HG02759 (cell line): ENCODE measurements at regions not wholly inside any gene's neighbourhood (a gene's known extent, or its start where the extent isn't known, plus 50 kb on each side); places are given as distances from the start of the nearest gene placed in this dataset.

Experiments
- ATAC-seq: cut with Tn5 transposase; IDR thresholded peaks from one replicate; pipeline ENCODE4 v1.9.1; 2021; ENCODE audit warnings: mild to moderate bottlenecking, moderate library complexity; ENCODE audit not compliant: unreplicated experiment

DNA sequence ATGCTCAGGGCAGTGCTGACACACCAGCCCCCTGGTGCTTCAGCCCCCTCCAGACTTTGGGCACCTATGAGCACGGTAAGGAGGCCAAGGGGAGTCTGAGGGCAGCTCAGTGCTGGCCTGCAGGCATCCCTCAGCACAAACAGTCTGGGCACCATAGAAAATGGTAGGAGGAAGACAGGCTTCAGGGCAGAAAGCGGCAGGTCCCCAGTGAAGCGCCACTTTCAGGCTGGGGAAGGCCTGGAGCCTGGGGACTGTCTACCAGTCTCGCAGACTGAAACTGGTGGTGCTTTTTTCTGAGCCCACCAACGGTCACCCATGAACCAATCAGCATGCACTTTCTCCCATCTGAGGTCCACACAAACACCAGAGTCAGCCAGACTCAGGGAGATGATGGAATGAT, 1074.7 kb downstream of the PCDH18 start:
- ATAC-seq, result no peak

DNA sequence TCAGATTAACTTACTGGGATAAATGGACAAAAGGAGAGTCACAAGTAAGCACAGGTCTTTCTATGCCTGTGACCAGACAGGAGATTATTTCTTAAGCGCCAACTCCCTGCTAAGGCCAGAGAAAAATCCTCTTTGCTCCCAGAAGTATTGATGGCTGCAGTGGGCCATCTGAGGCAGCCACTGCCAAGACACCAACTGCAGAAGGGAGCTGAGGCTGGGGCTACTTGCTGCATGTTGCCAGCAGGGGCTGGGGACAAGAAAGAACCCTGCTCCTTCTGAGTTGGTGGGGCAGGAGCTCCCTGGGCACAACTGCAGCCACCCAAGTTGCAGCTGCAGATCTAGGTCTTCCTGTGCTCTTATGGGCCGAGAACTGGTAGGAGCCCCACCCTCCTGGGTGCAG, 1075.3 kb downstream of the PCDH18 start:
- no peak for ATAC-seq

DNA sequence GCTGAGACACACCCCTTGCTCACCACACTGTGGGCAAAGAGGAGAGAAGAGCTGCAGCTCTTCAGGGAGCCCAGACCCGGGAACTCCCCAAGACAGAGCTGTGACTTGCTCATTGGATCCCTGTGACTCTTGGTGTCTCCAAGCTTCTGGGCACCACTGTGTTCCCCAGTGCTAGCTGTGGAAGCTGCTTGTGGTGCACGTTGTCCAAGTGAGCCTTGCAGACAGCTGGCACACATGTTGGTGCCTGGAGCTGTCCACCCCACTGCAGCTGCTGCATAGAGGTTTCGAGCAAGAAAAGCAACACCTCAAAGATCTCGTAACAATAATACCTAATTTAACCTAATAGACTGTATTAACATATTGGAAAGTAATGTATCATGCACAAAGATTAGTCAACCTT, 1089.3 kb downstream of the PCDH18 start:
- ATAC-seq, result no peak

DNA sequence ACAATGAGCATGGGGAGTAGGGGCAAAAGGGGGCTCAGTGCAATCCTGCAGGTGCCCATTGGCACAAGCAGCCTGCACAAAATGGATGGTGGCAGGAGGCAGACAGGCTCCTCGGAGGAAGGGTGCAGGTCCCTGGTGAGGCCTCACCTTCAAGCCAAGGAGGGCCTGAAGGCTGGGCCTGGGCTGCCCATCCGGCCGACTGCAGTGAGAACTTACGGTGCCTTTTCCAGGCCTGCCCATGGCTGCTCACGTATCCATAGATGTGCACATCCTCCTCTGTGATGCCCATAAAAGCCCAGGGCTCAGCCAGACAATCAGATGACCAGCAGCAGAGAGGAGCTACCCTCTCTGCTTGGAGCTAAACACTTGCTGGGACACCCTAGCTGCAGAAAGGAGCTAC, 1089.8 kb downstream of the PCDH18 start:
- ATAC-seq, result no peak

DNA sequence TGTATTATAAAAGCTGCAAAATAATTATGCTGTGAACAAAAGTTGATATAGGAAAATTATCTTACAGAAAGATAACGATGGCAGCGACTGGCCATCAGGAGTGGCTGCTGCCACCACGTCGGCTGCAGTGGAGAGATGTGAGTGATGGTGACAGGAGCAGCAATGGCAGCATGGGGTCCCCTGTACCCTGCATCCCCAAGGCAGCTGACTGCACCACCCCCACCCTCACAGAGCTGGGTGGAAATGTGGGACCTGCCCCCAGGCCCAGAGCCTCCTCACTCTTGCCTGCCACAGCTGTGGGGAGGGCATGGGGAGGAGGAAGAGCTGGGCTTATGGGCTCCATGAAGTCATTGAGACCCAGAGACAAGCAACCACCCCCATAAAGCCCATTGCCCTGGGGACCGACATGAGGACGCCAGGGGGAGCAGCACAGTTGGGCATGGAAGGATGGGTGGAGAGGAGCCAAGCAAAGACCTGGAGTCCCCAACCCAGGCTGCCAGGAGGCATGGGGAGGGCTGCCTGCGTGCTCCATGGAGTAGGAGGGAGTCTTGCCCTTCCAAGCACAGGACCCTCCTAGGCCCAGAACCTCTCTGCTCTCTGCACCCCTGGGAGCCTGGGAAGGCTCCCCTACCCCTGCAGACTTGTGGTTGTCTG, 1090.5 kb downstream of the PCDH18 start:
- ATAC-seq, result no peak

DNA sequence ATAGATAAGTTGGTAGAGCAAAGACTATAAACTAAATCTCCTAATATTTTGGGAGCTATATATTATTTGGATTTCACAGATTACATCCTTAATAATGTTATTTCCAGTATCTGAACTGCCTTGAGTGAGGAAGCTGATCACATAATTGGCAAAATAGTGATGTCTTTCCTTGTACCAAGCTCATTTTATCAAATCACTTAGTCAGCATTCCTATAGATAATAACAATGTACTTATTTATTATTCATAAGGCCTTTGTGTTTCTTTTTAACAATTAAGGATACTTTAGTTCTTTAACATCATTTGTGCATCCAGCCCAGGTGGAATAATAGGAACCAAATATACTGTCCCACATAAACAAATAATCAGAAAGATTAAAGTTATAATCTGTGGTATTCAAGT, 1093.6 kb downstream of the PCDH18 start:
- no peak for ATAC-seq

DNA sequence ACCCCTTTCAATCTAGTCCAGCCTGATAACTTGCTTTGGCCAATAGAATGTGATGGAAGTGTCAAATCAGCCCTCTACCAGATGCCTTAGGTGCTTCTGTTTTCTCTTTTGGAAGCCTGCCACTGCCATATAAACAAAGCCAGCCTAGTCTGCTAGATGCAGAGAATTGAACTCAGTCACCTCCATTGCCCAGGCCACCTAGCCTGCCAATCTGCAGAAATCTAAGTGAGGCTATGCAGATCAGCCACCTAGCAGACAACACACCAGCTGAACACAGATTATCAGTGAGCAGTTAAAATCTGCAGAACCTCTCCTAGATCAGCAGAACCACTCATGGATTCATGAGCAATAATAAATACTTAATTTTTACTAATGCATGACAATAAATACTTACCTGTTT, 1108.2 kb downstream of the PCDH18 start:
- ATAC-seq, result no peak

DNA sequence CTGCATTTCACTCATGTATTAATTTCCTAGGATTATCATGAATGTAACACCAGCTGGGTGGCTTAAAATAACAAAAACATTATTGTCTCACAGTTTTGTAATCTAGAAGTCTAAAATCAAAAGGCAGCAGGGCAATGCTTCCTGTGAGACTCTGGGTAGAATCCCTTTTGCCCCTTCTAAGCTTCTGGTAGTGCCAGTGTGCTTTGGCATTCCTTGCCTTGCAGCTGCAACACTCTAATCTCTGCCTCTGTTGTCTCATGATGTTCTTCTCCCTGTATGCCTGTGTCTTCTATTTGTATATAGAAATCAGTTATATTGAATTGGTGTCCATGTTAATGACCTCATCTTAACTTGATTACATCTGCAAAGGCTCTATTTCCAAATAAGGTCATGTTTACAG, 1117.3 kb downstream of the PCDH18 start:
- no peak for ATAC-seq

DNA sequence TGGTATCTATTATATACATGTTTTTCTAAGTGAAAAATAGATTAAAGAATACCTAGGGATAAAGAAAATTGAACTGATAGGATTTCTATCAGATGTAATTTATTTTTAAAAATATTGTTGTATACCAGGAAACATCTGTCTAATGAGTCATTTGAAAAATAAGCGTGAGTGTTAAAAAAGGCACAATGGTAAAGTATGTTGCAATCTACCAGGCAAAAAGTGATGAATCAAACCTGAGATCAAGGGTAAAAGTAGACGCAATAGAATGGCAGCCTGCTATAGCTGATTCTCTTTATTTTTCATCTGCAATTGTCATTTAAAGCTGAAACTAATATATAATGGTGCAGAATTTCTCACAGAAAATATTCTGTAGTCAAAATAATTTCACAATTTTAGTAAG, 1119.6 kb downstream of the PCDH18 start:
- no peak for ATAC-seq

DNA sequence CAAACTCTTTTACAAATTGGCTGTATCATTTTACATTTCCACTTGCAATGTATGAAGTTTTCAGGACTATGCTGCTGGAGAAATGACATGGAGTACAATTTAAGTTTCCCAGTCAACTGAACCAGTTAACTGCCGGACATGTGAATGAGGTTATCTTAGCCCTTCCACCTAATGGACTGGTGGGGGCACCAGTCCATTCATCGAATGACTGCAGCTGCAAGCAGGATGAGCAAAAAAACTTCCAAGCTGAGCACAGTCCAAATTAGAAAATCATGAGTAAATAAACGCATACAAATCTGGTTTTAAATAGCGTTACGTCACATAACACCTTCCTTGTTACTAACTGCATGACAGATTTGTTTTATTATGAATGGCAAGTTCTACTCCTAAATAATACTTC, 1131.5 kb downstream of the PCDH18 start:
- ATAC-seq, result no peak

DNA sequence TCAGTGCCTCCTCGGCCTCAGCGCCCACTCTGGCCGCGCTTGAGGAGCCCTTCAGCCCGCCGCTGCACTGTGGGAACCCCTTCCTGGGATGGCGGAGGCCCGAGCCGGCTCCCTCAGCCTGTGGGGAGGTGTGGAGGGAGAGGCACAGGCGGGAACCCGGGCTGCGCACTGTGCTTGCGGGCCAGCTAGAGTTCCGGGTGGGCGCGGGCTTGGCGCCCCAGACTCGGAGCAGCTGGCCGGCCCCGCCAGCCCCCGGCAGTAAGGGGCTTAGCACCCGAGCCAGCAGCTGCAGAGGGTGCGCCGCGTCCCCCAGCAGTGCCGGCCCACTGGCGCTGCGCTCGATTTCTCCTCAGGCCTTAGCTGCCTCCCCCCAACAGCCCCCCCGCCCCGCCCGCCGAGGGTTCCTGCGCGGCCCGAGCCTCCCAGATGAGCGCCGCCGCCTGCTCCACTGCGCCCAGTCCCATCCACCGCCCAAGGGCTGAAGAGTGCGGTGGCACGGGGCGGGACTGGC, 1137.0 kb downstream of the PCDH18 start:
- no peak for ATAC-seq

DNA sequence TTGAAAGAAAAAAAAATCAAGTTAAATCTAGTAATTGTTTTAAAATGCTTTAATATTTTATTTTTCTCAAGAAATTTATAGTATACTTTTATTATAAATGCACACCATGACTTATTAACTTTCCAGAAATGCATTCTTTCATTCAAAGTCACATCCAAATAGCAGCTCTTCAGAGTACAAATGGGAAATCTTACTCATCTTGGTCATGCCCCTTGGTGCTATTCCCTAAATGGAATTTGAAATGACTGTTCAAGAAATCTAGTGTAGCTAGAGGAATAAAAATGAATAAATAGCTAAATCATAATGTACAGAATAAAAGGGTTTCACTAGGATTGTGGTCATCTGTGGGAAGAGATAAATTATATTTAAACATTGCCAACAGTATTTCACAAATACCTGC, 1139.7 kb downstream of the PCDH18 start:
- ATAC-seq, result no peak

DNA sequence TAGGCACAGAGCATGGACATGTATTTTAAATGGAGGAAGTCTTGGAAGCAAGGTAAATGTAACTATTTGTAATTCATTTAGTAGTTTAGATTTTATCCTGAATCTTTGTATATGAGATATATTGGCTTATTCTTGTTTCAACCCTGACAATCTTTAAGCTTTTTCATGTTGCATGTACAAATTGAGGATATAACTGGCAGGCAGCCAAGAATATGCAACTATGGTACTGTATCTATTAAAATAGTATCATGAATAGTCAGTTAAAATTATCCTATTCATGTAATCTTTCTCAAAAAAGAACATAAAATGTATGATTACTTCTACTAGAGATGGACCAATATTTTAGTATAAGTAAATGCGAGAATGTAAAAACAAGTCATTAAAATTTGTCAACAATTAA, 1141.5 kb downstream of the PCDH18 start:
- ATAC-seq, result no peak

DNA sequence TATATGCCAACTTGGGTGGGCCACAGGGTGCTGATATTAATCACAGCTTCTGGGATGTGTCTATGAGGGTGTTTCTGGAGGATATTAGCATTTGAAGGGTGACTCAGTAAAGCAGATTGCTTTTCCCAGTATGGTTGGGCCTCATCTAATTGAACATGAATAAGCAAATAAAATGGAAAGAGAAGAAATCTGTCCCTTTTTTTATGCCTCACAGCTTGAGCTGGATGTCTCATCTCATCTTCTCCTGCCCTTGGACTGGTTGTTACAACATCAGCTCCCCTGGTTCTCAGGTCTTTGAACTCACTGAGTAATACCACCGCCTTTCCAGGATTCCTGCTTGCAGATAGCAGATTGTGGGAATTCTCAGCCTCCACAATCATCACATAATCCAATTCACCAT, 1149.2 kb downstream of the PCDH18 start:
- no peak for ATAC-seq

DNA sequence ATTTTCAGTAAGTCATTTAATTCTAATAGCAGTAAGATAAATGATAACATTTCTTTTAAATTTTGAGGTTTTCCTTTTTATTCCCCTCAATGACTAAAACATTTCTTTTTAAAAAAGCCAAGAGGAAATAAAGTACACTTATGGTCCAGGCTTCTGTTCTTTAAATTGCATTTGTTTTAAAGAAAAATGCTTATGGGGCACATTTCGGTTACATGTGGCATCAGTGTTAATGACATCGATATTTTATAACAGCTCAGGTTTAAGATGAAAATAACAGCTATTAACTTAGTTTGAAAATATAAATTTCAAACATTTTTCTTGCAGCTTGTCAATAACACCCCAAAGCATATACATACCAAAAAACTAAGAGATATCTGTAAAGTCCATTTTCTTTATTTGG, 1161.1 kb downstream of the PCDH18 start:
- ATAC-seq, result no peak

DNA sequence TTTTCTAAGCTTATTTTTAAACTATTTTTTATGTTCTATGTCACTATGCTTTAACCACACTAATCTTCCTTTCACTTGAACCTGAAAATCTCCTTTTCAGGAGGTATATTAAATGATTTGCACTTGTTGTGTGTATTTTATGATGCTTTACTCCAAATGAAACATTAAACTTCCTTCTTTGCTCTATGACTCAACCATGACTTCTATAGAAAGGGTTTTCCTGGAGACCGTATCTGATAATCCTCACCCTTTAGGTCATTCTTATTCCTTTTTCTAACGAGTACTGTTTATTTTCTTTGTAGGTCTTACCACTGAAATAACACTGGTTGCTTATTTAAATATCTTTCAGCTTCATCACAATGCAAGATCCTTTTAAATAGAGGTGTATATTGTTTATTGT, 1163.2 kb downstream of the PCDH18 start:
- no peak for ATAC-seq

DNA sequence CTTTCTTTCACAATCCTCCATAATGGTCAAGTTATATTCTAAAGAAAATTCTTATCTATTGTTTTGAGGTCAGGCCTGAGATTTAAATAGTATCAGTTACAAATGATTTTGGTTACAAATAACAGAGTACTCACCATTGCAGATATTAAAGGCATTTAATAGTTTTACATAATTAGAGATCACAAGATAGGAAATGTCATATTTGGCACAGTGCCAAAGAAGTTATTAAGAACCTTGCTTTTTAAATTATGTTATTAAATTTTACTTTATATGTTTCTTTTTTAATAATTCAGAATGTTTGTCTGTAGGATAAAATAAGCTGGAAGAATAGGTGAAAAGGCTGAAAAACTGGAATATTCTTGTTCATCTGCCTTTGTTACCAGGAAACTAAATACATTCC, 1174.7 kb downstream of the PCDH18 start:
- no peak for ATAC-seq

DNA sequence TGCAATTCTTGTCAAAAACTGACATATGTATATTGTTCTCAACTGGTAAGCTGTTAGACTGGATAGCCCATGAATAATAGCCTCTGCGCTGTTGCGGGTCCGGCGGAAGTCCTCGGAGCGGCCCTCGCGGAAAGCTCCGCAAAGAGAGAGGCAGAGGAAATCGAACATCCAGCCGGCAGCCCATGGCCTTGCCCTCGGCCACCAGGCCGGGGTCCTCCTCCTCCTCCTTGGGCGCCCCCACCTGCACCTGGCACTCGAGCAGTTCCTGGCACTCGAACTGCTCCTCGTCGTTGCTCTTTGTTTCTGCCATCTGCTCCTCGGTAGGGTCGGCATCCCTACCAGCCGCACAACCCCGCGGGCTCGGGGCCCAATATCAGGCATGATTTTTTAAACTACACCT, 1176.3 kb downstream of the PCDH18 start:
- no peak for ATAC-seq

DNA sequence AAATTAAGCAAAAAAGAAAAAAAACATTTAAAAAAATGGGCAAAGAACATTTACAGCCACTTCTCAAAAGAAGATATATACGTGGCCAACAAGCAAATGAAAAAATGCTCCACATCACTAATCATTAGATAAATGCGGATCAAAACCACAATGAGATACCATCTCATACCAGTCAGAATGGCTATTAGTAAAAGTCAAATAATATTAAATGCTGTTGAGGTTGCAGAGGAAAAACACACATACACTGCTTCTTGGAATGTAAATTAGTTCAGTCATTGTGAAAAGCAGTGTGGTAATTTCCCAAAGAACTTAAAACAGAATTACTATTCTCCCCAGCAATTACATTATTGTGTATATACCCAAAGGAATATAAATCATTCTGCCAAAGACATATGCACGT, 1189.0 kb downstream of the PCDH18 start:
- no peak for ATAC-seq

DNA sequence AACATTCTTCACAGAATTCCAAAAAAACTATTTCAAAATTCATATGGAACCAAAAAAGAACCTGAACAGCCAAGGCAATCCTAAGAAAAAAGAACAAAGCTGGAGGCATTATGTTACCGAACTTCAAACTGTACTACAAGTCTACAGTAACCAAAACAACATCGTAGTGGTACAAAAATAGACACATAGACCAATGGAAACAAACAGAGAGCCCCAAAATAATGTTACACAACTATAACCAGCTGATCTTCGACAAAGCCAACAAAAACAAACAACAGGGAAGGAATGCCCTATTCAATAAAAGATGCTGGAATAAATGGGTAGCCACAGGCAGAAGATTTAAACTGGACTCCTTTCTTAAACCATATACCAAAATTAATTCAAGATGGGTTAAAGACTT, 1189.6 kb downstream of the PCDH18 start:
- no peak for ATAC-seq

DNA sequence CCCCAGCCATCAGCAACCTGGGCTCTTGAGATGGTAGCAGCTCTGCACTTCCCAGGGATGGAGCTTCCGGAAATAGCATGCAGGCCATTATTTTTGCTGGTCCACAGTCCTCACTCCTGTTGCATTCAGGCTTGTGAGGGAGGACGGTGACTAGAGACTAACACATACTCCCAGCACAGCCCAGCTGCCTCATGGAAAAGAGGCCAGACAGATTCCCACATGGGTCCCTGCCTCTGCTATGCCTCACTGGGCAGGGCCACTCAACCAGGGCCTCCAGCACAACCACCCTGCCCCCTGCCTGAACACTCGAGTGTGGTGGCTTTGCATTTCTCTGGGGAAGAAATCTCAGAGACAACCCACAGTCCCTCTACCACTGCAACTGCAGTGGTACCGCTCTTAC, 1195.1 kb downstream of the PCDH18 start:
- no peak for ATAC-seq

DNA sequence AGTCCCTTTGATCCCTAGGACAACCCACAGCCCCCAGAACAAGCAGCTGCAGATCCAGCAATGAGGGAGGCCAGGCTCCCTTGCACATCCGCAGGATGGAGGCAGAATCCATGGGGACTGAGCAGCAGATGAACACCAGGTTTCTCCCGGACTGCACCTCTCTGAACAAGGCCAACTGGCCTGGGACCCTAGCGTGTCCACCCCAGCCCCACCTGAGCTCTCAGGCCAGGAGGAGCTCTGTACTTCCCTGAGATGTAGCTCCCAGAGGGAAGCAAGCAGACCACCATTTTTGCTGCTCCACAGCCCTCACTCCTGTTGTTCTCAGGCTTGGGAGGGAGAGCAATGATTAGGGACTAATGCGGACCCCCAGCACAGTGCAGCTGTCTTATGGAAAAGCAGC, 1195.8 kb downstream of the PCDH18 start:
- ATAC-seq, result no peak

DNA sequence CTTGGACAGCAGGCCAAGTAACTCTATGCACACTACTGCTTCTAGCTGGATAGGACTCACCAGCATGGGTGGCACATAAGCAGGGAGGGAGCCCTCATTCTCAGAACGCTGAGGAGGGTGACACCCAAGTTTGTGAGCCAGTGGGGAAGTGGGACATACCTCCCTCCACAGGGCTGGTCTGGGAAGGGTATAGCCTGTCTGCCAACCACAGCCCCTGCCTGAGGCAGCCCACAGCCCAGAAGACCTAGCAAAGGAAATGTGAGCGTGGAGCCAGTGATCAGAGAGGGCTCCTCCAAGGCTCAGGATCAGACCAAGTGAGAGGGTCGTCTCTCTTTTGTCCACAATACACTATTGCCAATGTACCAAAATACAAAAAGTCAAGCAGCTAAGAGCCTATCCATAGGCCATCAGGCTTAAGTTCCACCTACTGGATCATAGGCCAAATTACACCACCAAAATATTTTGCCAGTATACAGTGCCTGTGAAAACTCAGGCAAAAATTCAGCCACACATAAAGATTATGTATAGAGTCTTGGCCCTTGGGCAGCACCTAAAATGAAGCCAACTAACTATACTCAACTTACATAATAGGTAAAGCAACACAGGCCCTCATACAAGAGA, 1203.1 kb downstream of the PCDH18 start:
- ATAC-seq, result no peak
